BLaER1 (cell line): ENCODE measurements at regions not wholly inside any gene's neighbourhood (a gene's known extent, or its start where the extent isn't known, plus 50 kb on each side); places are given as distances from the start of the nearest gene placed in this dataset.

Experiments used
- H3K27ac ChIP-seq: shearing (Covaris generic); formaldehyde crosslinking; 2 replicates; pipeline ENCODE4 v1.8.1; 2022
- H3K27me3 ChIP-seq: shearing (Covaris generic); formaldehyde crosslinking; 2 replicates; pipeline ENCODE4 v1.8.1; 2022
- H3K36me3 ChIP-seq: shearing (Covaris generic); formaldehyde crosslinking; 2 replicates; pipeline ENCODE4 v1.8.1; 2022
- H3K4me1 ChIP-seq: shearing (Covaris generic); formaldehyde crosslinking; 2 replicates; pipeline ENCODE4 v1.8.1; 2022
- H3K4me2 ChIP-seq: shearing (Covaris generic); formaldehyde crosslinking; 2 replicates; pipeline ENCODE4 v1.8.1; 2022
- H3K4me3 ChIP-seq: shearing (Covaris generic); formaldehyde crosslinking; 2 replicates; pipeline ENCODE4 v1.8.1; 2022
- H3K9ac ChIP-seq: shearing (Covaris generic); formaldehyde crosslinking; 2 replicates; pipeline ENCODE4 v1.8.1; 2022
- H3K9me3 ChIP-seq: shearing (Covaris generic); formaldehyde crosslinking; 2 replicates; pipeline ENCODE4 v1.8.1; 2022
- H4K20me1 ChIP-seq: shearing (Covaris generic); formaldehyde crosslinking; 2 replicates; pipeline ENCODE4 v1.8.1; 2022
- Cebpa-rat ChIP-seq: shearing (Covaris generic); IDR thresholded peaks from 2 replicates; pipeline ENCODE4 v1.8.1; 2022

- H3K27me3 ChIP-seq, result no peaks in the 10 kb centered on the region
- H3K27ac ChIP-seq, result no peak overlapping the region
- H3K9me3 ChIP-seq, result no peaks in the 10 kb centered on the region
- no peak for TF ChIP-seq Cebpa-rat
- H3K4me1 ChIP-seq, result no peaks in the 10 kb centered on the region
- H3K4me2 ChIP-seq, result no peak overlapping the region
- H3K36me3 ChIP-seq, result no peaks in the 10 kb centered on the region
- H3K9ac ChIP-seq, result no peak overlapping the region
- no peaks in the 10 kb centered on the region for H4K20me1 ChIP-seq
- H3K4me3 ChIP-seq, result no peak overlapping the region
Measured at GRCh38 chr13:90997951-90998350, 349.5 kb upstream of the MIR17HG start.

- Histone ChIP-seq H3K4me3 (no peak overlapping the region), H4K20me1 (no peaks in the 10 kb centered on the region), H3K36me3 (no peaks in the 10 kb centered on the region), H3K27me3 (no peaks in the 10 kb centered on the region), H3K9me3 (no peaks in the 10 kb centered on the region), H3K27ac (no peak overlapping the region), H3K4me2 (no peak overlapping the region), H3K4me1 (no peaks in the 10 kb centered on the region), H3K9ac (no peak overlapping the region)
- no peak for TF ChIP-seq Cebpa-rat
Measured at GRCh38 chr13:90999401-90999800, 348.1 kb upstream of the MIR17HG start.

GRCh38 chr13:91001371-91001770 lies 346.1 kb upstream of the MIR17HG start:
- Histone ChIP-seq H3K27ac (no peak overlapping the region), H3K9ac (no peak overlapping the region), H3K4me3 (no peak overlapping the region), H3K9me3 (no peaks in the 10 kb centered on the region), H3K36me3 (no peaks in the 10 kb centered on the region), H3K27me3 (no peaks in the 10 kb centered on the region), H3K4me1 (no peaks in the 10 kb centered on the region), H3K4me2 (no peak overlapping the region), H4K20me1 (no peaks in the 10 kb centered on the region)
- TF ChIP-seq Cebpa-rat, result no peak

GRCh38 chr13:91014696-91015095 lies 332.8 kb upstream of the MIR17HG start:
- Histone ChIP-seq H3K4me3 (no peak overlapping the region), H3K36me3 (no peaks in the 10 kb centered on the region), H3K9ac (no peak overlapping the region), H3K9me3 (no peaks in the 10 kb centered on the region), H4K20me1 (no peaks in the 10 kb centered on the region), H3K27me3 (no peaks in the 10 kb centered on the region), H3K4me2 (no peak overlapping the region), H3K27ac (no peak overlapping the region), H3K4me1 (no peaks in the 10 kb centered on the region)
- no peak for TF ChIP-seq Cebpa-rat

- Histone ChIP-seq H3K9ac (no peak overlapping the region), H3K36me3 (no peaks in the 10 kb centered on the region), H3K27me3 (no peaks in the 10 kb centered on the region), H3K4me2 (no peak overlapping the region), H4K20me1 (no peaks in the 10 kb centered on the region), H3K4me1 (no peaks in the 10 kb centered on the region), H3K4me3 (no peak overlapping the region), H3K27ac (no peak overlapping the region), H3K9me3 (no peaks in the 10 kb centered on the region)
- no peak for TF ChIP-seq Cebpa-rat
Measured at GRCh38 chr13:91017031-91017668, 330.3 kb upstream of the MIR17HG start.

- Histone ChIP-seq H3K36me3 (no peaks in the 10 kb centered on the region), H3K9me3 (no peaks in the 10 kb centered on the region), H3K27ac (no peak overlapping the region), H3K9ac (no peak overlapping the region), H3K4me3 (no peak overlapping the region), H3K4me2 (no peak overlapping the region), H3K27me3 (no peaks in the 10 kb centered on the region), H4K20me1 (no peaks in the 10 kb centered on the region), H3K4me1 (no peaks in the 10 kb centered on the region)
- no peak for TF ChIP-seq Cebpa-rat
Measured at GRCh38 chr13:91017669-91018053, 329.8 kb upstream of the MIR17HG start.

- no peak for TF ChIP-seq Cebpa-rat
- H3K4me2 ChIP-seq, result no peak overlapping the region
- no peak overlapping the region for H3K4me3 ChIP-seq
- no peaks in the 10 kb centered on the region for H3K36me3 ChIP-seq
- H3K9me3 ChIP-seq, result no peaks in the 10 kb centered on the region
- H3K27me3 ChIP-seq, result no peaks in the 10 kb centered on the region
- H4K20me1 ChIP-seq, result no peaks in the 10 kb centered on the region
- no peak overlapping the region for H3K9ac ChIP-seq
- no peak overlapping the region for H3K27ac ChIP-seq
- H3K4me1 ChIP-seq, result no peaks in the 10 kb centered on the region
Measured at GRCh38 chr13:91020461-91021034, 326.9 kb upstream of the MIR17HG start.

- no peak for TF ChIP-seq Cebpa-rat
- H3K27me3 ChIP-seq, result no peaks in the 10 kb centered on the region
- H3K9ac ChIP-seq, result no peak overlapping the region
- H3K36me3 ChIP-seq, result no peaks in the 10 kb centered on the region
- H3K4me1 ChIP-seq, result no peaks in the 10 kb centered on the region
- no peaks in the 10 kb centered on the region for H3K9me3 ChIP-seq
- no peak overlapping the region for H3K4me2 ChIP-seq
- H3K27ac ChIP-seq, result no peak overlapping the region
- no peak overlapping the region for H3K4me3 ChIP-seq
- H4K20me1 ChIP-seq, result no peaks in the 10 kb centered on the region
Measured at GRCh38 chr13:91024157-91024792, 323.2 kb upstream of the MIR17HG start.

- H3K27ac ChIP-seq, result no peak overlapping the region
- TF ChIP-seq Cebpa-rat, result no peak
- H3K9me3 ChIP-seq, result no peaks in the 10 kb centered on the region
- H3K27me3 ChIP-seq, result no peaks in the 10 kb centered on the region
- H3K9ac ChIP-seq, result no peak overlapping the region
- H3K4me3 ChIP-seq, result no peak overlapping the region
- H3K4me2 ChIP-seq, result no peak overlapping the region
- H3K4me1 ChIP-seq, result no peaks in the 10 kb centered on the region
- H4K20me1 ChIP-seq, result no peaks in the 10 kb centered on the region
- H3K36me3 ChIP-seq, result no peaks in the 10 kb centered on the region
Measured at GRCh38 chr13:91025442-91025841, 322.0 kb upstream of the MIR17HG start.

- Histone ChIP-seq H4K20me1 (no peaks in the 10 kb centered on the region), H3K4me1 (no peaks in the 10 kb centered on the region), H3K4me2 (no peak overlapping the region), H3K9ac (no peak overlapping the region), H3K9me3 (no peaks in the 10 kb centered on the region), H3K36me3 (no peaks in the 10 kb centered on the region), H3K4me3 (no peak overlapping the region), H3K27ac (no peak overlapping the region), H3K27me3 (no peaks in the 10 kb centered on the region)
- TF ChIP-seq Cebpa-rat, result no peak
Measured at GRCh38 chr13:91031508-91031907, 316.0 kb upstream of the MIR17HG start.
